ENCODE measurements at regions not wholly inside any gene's neighbourhood (a gene's known extent, or its start where the extent isn't known, plus 50 kb on each side); places are given as distances from the start of the nearest gene placed in this dataset.
"Not testable (repeated sequence)": the region's sequence is repeated elsewhere in the genome, so short reads cannot be mapped to it uniquely, and the experiment has no call there.

- 0 out of 2 replicates have a peak, but pooled peaks have one; percentile 8 for TF ChIP-seq CTCF (IDR thresholded peaks at IDR 0.05; ENCODE audit: control insufficient read depth, extremely low read depth, insufficient read depth)
- no peak overlapping the region for H3K4me3 ChIP-seq (ENCODE audit: low read depth, low read length)
- DNase-seq (ENCODE audit: low read depth): peak; percentile 11
Observed at GRCh38 chr6:163707387-163708355, 293.2 kb downstream of the QKI start.

- H3K4me3 ChIP-seq (ENCODE audit: low read depth, low read length): no peak overlapping the region
- no peak for DNase-seq (ENCODE audit: low read depth)
- no peak for TF ChIP-seq CTCF (IDR thresholded peaks at IDR 0.05; ENCODE audit: control insufficient read depth, extremely low read depth, insufficient read depth)
Observed at GRCh38 chr6:163706500-163707087, 292.1 kb downstream of the QKI start.

GRCh38 chr6:163705923-163706322 is 291.4 kb downstream of the QKI start:
- no peak overlapping the region for H3K4me3 ChIP-seq (ENCODE audit: low read depth, low read length)
- DNase-seq (ENCODE audit: low read depth): no peak
- no peak for TF ChIP-seq CTCF (IDR thresholded peaks at IDR 0.05; ENCODE audit: control insufficient read depth, extremely low read depth, insufficient read depth)

- no peak for DNase-seq (ENCODE audit: low read depth)
- no peak overlapping the region for H3K4me3 ChIP-seq (ENCODE audit: low read depth, low read length)
- no peak for TF ChIP-seq CTCF (IDR thresholded peaks at IDR 0.05; ENCODE audit: control insufficient read depth, extremely low read depth, insufficient read depth)
Observed at GRCh38 chr6:163702736-163703135, 288.2 kb downstream of the QKI start.

GRCh38 chr6:163701762-163702161 is 287.2 kb downstream of the QKI start:
- DNase-seq (ENCODE audit: low read depth): no peak
- no peak overlapping the region for H3K4me3 ChIP-seq (ENCODE audit: low read depth, low read length)
- TF ChIP-seq CTCF (IDR thresholded peaks at IDR 0.05; ENCODE audit: control insufficient read depth, extremely low read depth, insufficient read depth): no peak

- H3K4me3 ChIP-seq (ENCODE audit: low read depth, low read length): no peak overlapping the region
- no peak for TF ChIP-seq CTCF (IDR thresholded peaks at IDR 0.05; ENCODE audit: control insufficient read depth, extremely low read depth, insufficient read depth)
- no peak for DNase-seq (ENCODE audit: low read depth)
Observed at GRCh38 chr6:163698086-163698485, 283.6 kb downstream of the QKI start.

GRCh38 chr6:163696311-163696710 is 281.8 kb downstream of the QKI start:
- H3K4me3 ChIP-seq (ENCODE audit: low read depth, low read length); DNase-seq (ENCODE audit: low read depth): not testable (repeated sequence)
